GM19238 (cell line): ENCODE measurements at regions not wholly inside any gene's neighbourhood (a gene's known extent, or its start where the extent isn't known, plus 50 kb on each side); places are given as distances from the start of the nearest gene placed in this dataset.
"Not testable (repeated sequence)": the region's sequence is repeated elsewhere in the genome, so short reads cannot be mapped to it uniquely, and the experiment has no call there.

Experiments
- DNase-seq: peaks from one replicate; pipeline ENCODE4 v3.0.0; 2011; ENCODE audit warnings: low spot score; ENCODE audit not compliant: insufficient read length

- DNase-seq, result no peak
Observed at GRCh38 chr15:91414124-91414523, 314.1 kb downstream of the SV2B start.

GRCh38 chr15:91415258-91415657, 315.2 kb downstream of the SV2B start:
- DNase-seq, result not testable (repeated sequence)

GRCh38 chr15:91420689-91421088, 320.6 kb downstream of the SV2B start:
- DNase-seq, result no peak

- no peak for DNase-seq
Observed at GRCh38 chr15:91422797-91423196, 322.7 kb downstream of the SV2B start.

GRCh38 chr15:91424001-91424400, 323.9 kb downstream of the SV2B start:
- DNase-seq, result no peak

GRCh38 chr15:91426412-91426811, 326.4 kb downstream of the SV2B start:
- DNase-seq, result no peak

- no peak for DNase-seq
Observed at GRCh38 chr15:91429973-91430372, 329.9 kb downstream of the SV2B start.

GRCh38 chr15:91431041-91431715, 331.1 kb downstream of the SV2B start:
- DNase-seq, result no peak

- no peak for DNase-seq
Observed at GRCh38 chr15:91435113-91435512, 335.1 kb downstream of the SV2B start.

GRCh38 chr15:91444656-91445055, 344.6 kb downstream of the SV2B start:
- DNase-seq, result no peak

- no peak for DNase-seq
Observed at GRCh38 chr15:91445695-91446228, 345.7 kb downstream of the SV2B start.

GRCh38 chr15:91447991-91448644, 348.1 kb downstream of the SV2B start:
- DNase-seq, result no peak

GRCh38 chr15:91453376-91453775, 353.3 kb downstream of the SV2B start:
- not testable (repeated sequence) for DNase-seq

GRCh38 chr15:91456251-91456718, 356.2 kb downstream of the SV2B start:
- no peak for DNase-seq

GRCh38 chr15:91456921-91457320, 356.9 kb downstream of the SV2B start:
- no peak for DNase-seq

GRCh38 chr15:91461377-91461776, 361.3 kb downstream of the SV2B start:
- DNase-seq, result no peak

- no peak for DNase-seq
Observed at GRCh38 chr15:91465086-91465485, 365.0 kb downstream of the SV2B start.

- DNase-seq, result no peak
Observed at GRCh38 chr15:91465696-91466095, 365.6 kb downstream of the SV2B start.

GRCh38 chr15:91468871-91469580, 369.0 kb downstream of the SV2B start:
- no peak for DNase-seq

GRCh38 chr15:91469632-91470567, 369.8 kb downstream of the SV2B start:
- no peak for DNase-seq

- DNase-seq, result no peak
Observed at GRCh38 chr15:91471468-91471867, 371.4 kb downstream of the SV2B start.
